Omental fat pad (tissue), 3 donors: ENCODE measurements at regions not wholly inside any gene's neighbourhood (a gene's known extent, or its start where the extent isn't known, plus 50 kb on each side); places are given as distances from the start of the nearest gene placed in this dataset.

Experiments
- ATAC-seq: fragments of 150-250 bp; one replicate; pipeline ENCODE4 v1.9.1; 2016; ENCODE audit warnings: mild to moderate bottlenecking, moderate library complexity; ENCODE audit not compliant: low FRiP score
- DNase-seq: peaks from one replicate; pipeline ENCODE4 v3.0.0-alpha.2; 2019; ENCODE audit warnings: low spot score
- CTCF ChIP-seq, 3 donors: fragments of 450-650 bp; IDR thresholded peaks; one replicate each; pipeline ENCODE4 v1.5.1; 2016 to 2017; ENCODE audit warnings: antibody characterized with exemption in 3 of 3, mild to moderate bottlenecking in 3 of 3, moderate library complexity in 2 of 3

GRCh38 chr18:47415881-47416280 lies 164.4 kb upstream of the SKOR2 start:
- no peak for ATAC-seq
- TF ChIP-seq CTCF (IDR thresholded peaks at IDR 0.05) = no peak
- DNase-seq = no peak

GRCh38 chr18:47413327-47413726 lies 161.9 kb upstream of the SKOR2 start:
- no peak for DNase-seq
- TF ChIP-seq CTCF (IDR thresholded peaks at IDR 0.05) = no peak
- no peak for ATAC-seq

DNA sequence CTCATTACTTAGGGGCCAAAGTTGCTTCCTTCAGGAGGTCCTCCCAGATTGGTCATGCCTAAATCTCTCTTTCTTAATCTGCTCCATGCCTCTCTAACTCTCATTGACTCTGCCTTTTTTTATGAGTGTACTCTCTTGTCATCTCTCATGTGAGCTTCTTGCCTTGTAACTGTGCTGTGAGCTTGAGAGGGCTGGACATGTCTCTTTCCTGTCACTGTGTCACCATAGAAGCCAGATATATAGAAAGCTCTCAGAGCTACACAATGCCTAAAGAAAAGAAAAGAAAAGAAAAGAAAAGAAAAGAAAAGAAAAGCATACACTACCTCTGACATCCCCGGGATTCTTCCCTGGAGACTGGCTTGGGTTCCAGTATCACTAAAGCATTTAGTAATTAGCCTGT lies 161.5 kb upstream of the SKOR2 start:
- no peak for ATAC-seq
- no peak for DNase-seq
- no peak for TF ChIP-seq CTCF (IDR thresholded peaks at IDR 0.05)

GRCh38 chr18:47411159-47411558 lies 159.7 kb upstream of the SKOR2 start:
- TF ChIP-seq CTCF (IDR thresholded peaks at IDR 0.05) = no peak
- DNase-seq (no peak), ATAC-seq (no peak)

DNA sequence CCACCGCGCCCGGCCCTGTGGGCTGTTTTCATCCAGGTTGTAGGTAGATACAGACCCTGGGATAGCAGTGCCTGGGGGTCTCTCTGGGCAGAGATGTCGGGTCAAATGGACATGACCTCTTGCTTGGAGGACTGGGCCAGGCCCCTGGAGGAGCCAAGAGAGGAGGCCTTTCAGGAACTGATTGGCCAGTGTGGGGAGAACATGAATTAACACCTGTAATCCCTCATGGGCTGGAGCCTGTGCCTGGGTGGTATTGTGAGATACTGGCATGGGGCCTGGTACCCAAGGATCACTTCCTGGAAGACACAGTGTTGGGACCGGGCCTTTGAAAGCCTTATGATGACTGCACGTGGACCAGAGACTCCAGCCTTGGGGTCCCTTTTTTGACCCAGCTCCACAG lies 158.7 kb upstream of the SKOR2 start:
- DNase-seq (no peak), ATAC-seq (no peak)
- no peak for TF ChIP-seq CTCF (IDR thresholded peaks at IDR 0.05)

GRCh38 chr18:47409519-47409918 lies 158.1 kb upstream of the SKOR2 start:
- DNase-seq = no peak
- TF ChIP-seq CTCF (IDR thresholded peaks at IDR 0.05) = no peak
- ATAC-seq = no peak

GRCh38 chr18:47407736-47408135 lies 156.3 kb upstream of the SKOR2 start:
- no peak for TF ChIP-seq CTCF (IDR thresholded peaks at IDR 0.05)
- DNase-seq (no peak), ATAC-seq (no peak)
